ENCODE measurements at regions not wholly inside any gene's neighbourhood (a gene's known extent, or its start where the extent isn't known, plus 50 kb on each side); places are given as distances from the start of the nearest gene placed in this dataset.

GRCh38 chr10:128337860-128338378, 211.7 kb upstream of the MKI67 start:
- TF ChIP-seq CTCF (IDR thresholded peaks at IDR 0.05) (no peak), POLR2A (IDR thresholded peaks at IDR 0.05) (no peak)

Measured in lower leg skin (tissue), 3 donors.